ENCODE measurements at regions not wholly inside any gene's neighbourhood (a gene's known extent, or its start where the extent isn't known, plus 50 kb on each side); places are given as distances from the start of the nearest gene placed in this dataset.

DNA sequence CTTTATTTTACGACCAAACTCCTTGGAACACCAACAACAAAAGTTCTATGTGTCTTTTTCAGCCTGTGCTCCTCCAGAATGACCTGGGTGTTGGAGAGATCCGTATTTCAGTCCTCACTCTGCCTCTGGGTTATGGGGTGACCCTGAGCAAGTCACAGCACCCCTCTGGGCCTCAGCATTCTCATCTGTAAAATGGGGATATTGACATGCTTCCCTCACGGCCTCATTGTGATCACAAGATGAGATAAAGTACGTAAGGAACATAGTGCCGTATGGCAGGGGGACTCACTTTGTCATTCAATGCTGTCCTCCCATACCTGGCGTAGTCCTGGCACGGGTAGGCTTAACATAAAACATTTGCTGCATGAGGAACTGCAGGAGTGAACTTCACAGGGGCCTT is 123.0 kb upstream of the HAND1 start:
- TF ChIP-seq BACH2 (CRISPR knock-in tag; IDR thresholded peaks at IDR 0.05; ENCODE audit: borderline replicate concordance) (no peak), ZFP3 (CRISPR knock-in tag; IDR thresholded peaks at IDR 0.05) (no peak), ZNF70 (CRISPR knock-in tag; IDR thresholded peaks at IDR 0.05) (no peak), ARNTL (CRISPR knock-in tag; IDR thresholded peaks at IDR 0.05; ENCODE audit: borderline replicate concordance, low read depth) (no peak), ZNF565 (CRISPR knock-in tag; conservative IDR thresholded peaks at IDR 0.05; ENCODE audit: low read depth) (no peak), GLIS3 (CRISPR knock-in tag; IDR thresholded peaks at IDR 0.05) (no peak), TCF4 (CRISPR knock-in tag; IDR thresholded peaks at IDR 0.05; ENCODE audit: borderline replicate concordance) (no peak), SNAI2 (CRISPR knock-in tag; IDR thresholded peaks at IDR 0.05) (no peak)
- TF ChIP-seq, protein P1, sequence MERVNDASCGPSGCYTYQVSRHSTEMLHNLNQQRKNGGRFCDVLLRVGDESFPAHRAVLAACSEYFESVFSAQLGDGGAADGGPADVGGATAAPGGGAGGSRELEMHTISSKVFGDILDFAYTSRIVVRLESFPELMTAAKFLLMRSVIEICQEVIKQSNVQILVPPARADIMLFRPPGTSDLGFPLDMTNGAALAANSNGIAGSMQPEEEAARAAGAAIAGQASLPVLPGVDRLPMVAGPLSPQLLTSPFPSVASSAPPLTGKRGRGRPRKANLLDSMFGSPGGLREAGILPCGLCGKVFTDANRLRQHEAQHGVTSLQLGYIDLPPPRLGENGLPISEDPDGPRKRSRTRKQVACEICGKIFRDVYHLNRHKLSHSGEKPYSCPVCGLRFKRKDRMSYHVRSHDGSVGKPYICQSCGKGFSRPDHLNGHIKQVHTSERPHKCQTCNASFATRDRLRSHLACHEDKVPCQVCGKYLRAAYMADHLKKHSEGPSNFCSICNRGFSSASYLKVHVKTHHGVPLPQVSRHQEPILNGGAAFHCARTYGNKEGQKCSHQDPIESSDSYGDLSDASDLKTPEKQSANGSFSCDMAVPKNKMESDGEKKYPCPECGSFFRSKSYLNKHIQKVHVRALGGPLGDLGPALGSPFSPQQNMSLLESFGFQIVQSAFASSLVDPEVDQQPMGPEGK (CRISPR knock-in tag; IDR thresholded peaks at IDR 0.05; ENCODE audit: borderline replicate concordance): no peak
- TF ChIP-seq, protein P2, sequence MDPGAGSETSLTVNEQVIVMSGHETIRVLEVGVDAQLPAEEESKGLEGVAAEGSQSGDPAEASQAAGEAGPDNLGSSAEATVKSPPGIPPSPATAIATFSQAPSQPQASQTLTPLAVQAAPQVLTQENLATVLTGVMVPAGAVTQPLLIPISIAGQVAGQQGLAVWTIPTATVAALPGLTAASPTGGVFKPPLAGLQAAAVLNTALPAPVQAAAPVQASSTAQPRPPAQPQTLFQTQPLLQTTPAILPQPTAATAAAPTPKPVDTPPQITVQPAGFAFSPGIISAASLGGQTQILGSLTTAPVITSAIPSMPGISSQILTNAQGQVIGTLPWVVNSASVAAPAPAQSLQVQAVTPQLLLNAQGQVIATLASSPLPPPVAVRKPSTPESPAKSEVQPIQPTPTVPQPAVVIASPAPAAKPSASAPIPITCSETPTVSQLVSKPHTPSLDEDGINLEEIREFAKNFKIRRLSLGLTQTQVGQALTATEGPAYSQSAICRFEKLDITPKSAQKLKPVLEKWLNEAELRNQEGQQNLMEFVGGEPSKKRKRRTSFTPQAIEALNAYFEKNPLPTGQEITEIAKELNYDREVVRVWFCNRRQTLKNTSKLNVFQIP (CRISPR knock-in tag; IDR thresholded peaks at IDR 0.05; ENCODE audit: borderline replicate concordance, low read depth): no peak
- TF ChIP-seq, protein P3, sequence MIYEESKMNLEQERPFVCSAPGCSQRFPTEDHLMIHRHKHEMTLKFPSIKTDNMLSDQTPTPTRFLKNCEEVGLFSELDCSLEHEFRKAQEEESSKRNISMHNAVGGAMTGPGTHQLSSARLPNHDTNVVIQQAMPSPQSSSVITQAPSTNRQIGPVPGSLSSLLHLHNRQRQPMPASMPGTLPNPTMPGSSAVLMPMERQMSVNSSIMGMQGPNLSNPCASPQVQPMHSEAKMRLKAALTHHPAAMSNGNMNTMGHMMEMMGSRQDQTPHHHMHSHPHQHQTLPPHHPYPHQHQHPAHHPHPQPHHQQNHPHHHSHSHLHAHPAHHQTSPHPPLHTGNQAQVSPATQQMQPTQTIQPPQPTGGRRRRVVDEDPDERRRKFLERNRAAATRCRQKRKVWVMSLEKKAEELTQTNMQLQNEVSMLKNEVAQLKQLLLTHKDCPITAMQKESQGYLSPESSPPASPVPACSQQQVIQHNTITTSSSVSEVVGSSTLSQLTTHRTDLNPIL (CRISPR knock-in tag; IDR thresholded peaks at IDR 0.05; ENCODE audit: low read depth): no peak
